HepG2 (cell line): ENCODE measurements at regions not wholly inside any gene's neighbourhood (a gene's known extent, or its start where the extent isn't known, plus 50 kb on each side); places are given as distances from the start of the nearest gene placed in this dataset.

ENCODE experiments used
- ATAC-seq: fragments of 200-7000 bp; cut with Tn5 transposase; 3 replicates; pipeline ENCODE4 v1.9.1; 2020; ENCODE audit warnings: mild to moderate bottlenecking, moderate library complexity
- BruUV-seq: library from RNA; stranded (reverse); fragments of 400-500 nt; replicated peaks from 2 replicates; lab custom pipeline; 2021; lab: Mats Ljungman, UMichigan
- CTCF ChIA-PET: fragments of 300-600 bp; formaldehyde crosslinking; extraction: SDS; loops from one replicate; lab custom pipeline; 2021; ENCODE audit warnings: low total read pairs, inconsistent platforms, low intra/inter-chr PET ratio; lab: Yijun Ruan, JAX
- POLR2A ChIA-PET: fragments of 350-600 bp; sonication (Branson Sonifier 250); formaldehyde crosslinking; loops from one replicate; lab custom pipeline; 2020; ENCODE audit warnings: antibody characterized with exemption, inconsistent platforms; lab: Yijun Ruan, JAX
- DNase-seq: peaks from one replicate; pipeline ENCODE4 v3.0.0-alpha.2; 2015; ENCODE audit warnings: low spot score
- FAIRE-seq: peaks from 3 replicates; lab custom pipeline; 2011; peaks lifted over from hg19 to GRCh38; lab: Jason Lieb, UNC
- H2AFZ ChIP-seq: one replicate; pipeline ENCODE4 v1.6.1; 2011; ENCODE audit warnings: low read length, inconsistent platforms
- H3K27ac ChIP-seq: fragments of 300-600 bp; 3 replicates; pipeline ENCODE4 v1.8.0; 2011; ENCODE audit warnings: mixed run types, mild to moderate bottlenecking, mixed read lengths, low read length, inconsistent platforms; ENCODE audit not compliant: insufficient read depth; ENCODE audit errors: extremely low read length
- H3K27me3 ChIP-seq, 2 experiments: fragments of 200-600 bp in 1 of 2; 2 replicates in 1 of 2; 3 replicates in 1 of 2; pipeline versions ENCODE4 v1.6.0 to v1.8.0; 2011; ENCODE audit warnings: low read length in 2 of 2, mild to moderate bottlenecking in 2 of 2, moderate library complexity in 2 of 2, inconsistent platforms in 1 of 2; ENCODE audit not compliant: insufficient read depth in 2 of 2, control insufficient read depth in 1 of 2
- H3K36me3 ChIP-seq, 2 experiments: fragments of 200-600 bp in 1 of 2; replicated peaks in 1 of 2; 2 replicates in 1 of 2; 3 replicates in 1 of 2; pipeline versions ENCODE4 v1.5.1 to v1.8.0; 2011; ENCODE audit warnings: low read length in 2 of 2, inconsistent platforms in 1 of 2; ENCODE audit not compliant: insufficient read depth in 2 of 2, control insufficient read depth in 1 of 2
- H3K4me1 ChIP-seq: 2 replicates; pipeline ENCODE4 v1.5.1; 2012; ENCODE audit warnings: low read length, inconsistent platforms; ENCODE audit not compliant: insufficient read depth
- H3K4me2 ChIP-seq: 2 replicates; pipeline ENCODE4 v1.6.0; 2011; ENCODE audit warnings: low read depth, low read length, inconsistent platforms
- H3K4me3 ChIP-seq, 3 experiments: fragments of 200-600 bp in 1 of 3; sonication (generic), shearing (Covaris generic) in 1 of 3; replicated peaks in 1 of 3; 2 replicates each; pipeline ENCODE4 v1.5.1; 2011 to 2016; ENCODE audit warnings: low read length in 3 of 3, inconsistent platforms in 2 of 3, low read depth in 2 of 3, mild to moderate bottlenecking in 2 of 3, control low read depth in 1 of 3, mixed read lengths in 1 of 3; ENCODE audit not compliant: insufficient read depth in 1 of 3
- H3K79me2 ChIP-seq: one replicate; pipeline ENCODE4 v1.6.1; 2011; ENCODE audit warnings: low read length, inconsistent platforms; ENCODE audit not compliant: insufficient read depth
- H3K9ac ChIP-seq: 2 replicates; pipeline ENCODE4 v1.6.0; 2011; ENCODE audit warnings: mild to moderate bottlenecking, low read depth, low read length, inconsistent platforms; ENCODE audit not compliant: insufficient read depth
- H3K9me3 ChIP-seq: 2 replicates; pipeline ENCODE4 v1.5.1; 2012; ENCODE audit warnings: mild to moderate bottlenecking, low read length
- H4K20me1 ChIP-seq: 2 replicates; pipeline ENCODE4 v1.6.0; 2011; ENCODE audit warnings: inconsistent platforms, mild to moderate bottlenecking, low read length, moderate library complexity; ENCODE audit not compliant: insufficient read depth
- BHLHE40 ChIP-seq: IDR thresholded peaks from 2 replicates; pipeline ENCODE4 v1.6.1; 2011; ENCODE audit warnings: low read length, improper control_type of control experiment
- CEBPB ChIP-seq: IDR thresholded peaks from 2 replicates; pipeline ENCODE4 v1.6.1; 2011; ENCODE audit warnings: low read depth, low read length, improper control_type of control experiment, borderline replicate concordance
- E2F1 ChIP-seq: sonication (generic); formaldehyde crosslinking; IDR thresholded peaks from 2 replicates; pipeline ENCODE4 v1.5.0; 2020; ENCODE audit warnings: missing genetic modification reagents
- ETS1 ChIP-seq: sonication (generic); formaldehyde crosslinking; IDR thresholded peaks from 2 replicates; pipeline ENCODE4 v1.4.0; 2020; ENCODE audit warnings: missing genetic modification reagents
- HNF4A ChIP-seq: sonication (generic); formaldehyde crosslinking; IDR thresholded peaks from 2 replicates; pipeline ENCODE4 v1.4.0; 2020; ENCODE audit warnings: missing genetic modification reagents
- NCOA5 ChIP-seq: sonication (generic); formaldehyde crosslinking; IDR thresholded peaks from 2 replicates; pipeline ENCODE4 v1.4.0; 2020; ENCODE audit warnings: missing genetic modification reagents
- SALL1 ChIP-seq: sonication (generic); formaldehyde crosslinking; IDR thresholded peaks from 2 replicates; pipeline ENCODE4 v1.8.0; 2022; ENCODE audit warnings: mild to moderate bottlenecking, missing genetic modification reagents
- SIX4 ChIP-seq: sonication (generic); formaldehyde crosslinking; IDR thresholded peaks from 2 replicates; pipeline ENCODE4 v1.4.0; 2020; ENCODE audit warnings: missing genetic modification reagents
- SMARCE1 ChIP-seq: fragments of 450-650 bp; IDR thresholded peaks from 2 replicates; pipeline ENCODE4 v1.6.1; 2017; ENCODE audit warnings: borderline replicate concordance
- SP4 ChIP-seq: sonication (generic); formaldehyde crosslinking; IDR thresholded peaks from 2 replicates; pipeline ENCODE4 v1.8.1; 2023; ENCODE audit warnings: mild to moderate bottlenecking, missing genetic modification reagents
- ZBTB20 ChIP-seq: sonication (generic); formaldehyde crosslinking; IDR thresholded peaks from 2 replicates; pipeline ENCODE4 v1.8.1; 2023; ENCODE audit warnings: missing genetic modification reagents, low read depth, mild to moderate bottlenecking, borderline replicate concordance
- ZBTB8A ChIP-seq: sonication (generic); formaldehyde crosslinking; IDR thresholded peaks from 2 replicates; pipeline ENCODE4 v1.4.0; 2020; ENCODE audit warnings: mild to moderate bottlenecking, low read depth, missing genetic modification reagents, borderline replicate concordance
- ZHX2 ChIP-seq, 2 experiments: sonication (generic) in 1 of 2; formaldehyde crosslinking in 1 of 2; IDR thresholded peaks; 2 replicates each; pipeline versions ENCODE4 v1.6.1 to v1.9.0; 2014 to 2022; ENCODE audit warnings: antibody characterized with exemption in 1 of 2, borderline replicate concordance in 1 of 2, inconsistent platforms in 1 of 2, low read depth in 1 of 2, missing genetic modification reagents in 1 of 2
- ZNF329 ChIP-seq: sonication (generic); formaldehyde crosslinking; IDR thresholded peaks from 2 replicates; pipeline ENCODE4 v1.9.0; 2021; ENCODE audit warnings: low read depth, mild to moderate bottlenecking, missing genetic modification reagents
- ZNF644 ChIP-seq: IDR thresholded peaks from 2 replicates; pipeline ENCODE4 v1.6.1; 2016; ENCODE audit warnings: low read depth
- ZNF841 ChIP-seq: sonication (generic); formaldehyde crosslinking; IDR thresholded peaks from 2 replicates; pipeline ENCODE4 v1.8.1; 2023; ENCODE audit warnings: missing genetic modification reagents, borderline replicate concordance
- ZZZ3 ChIP-seq: sonication (generic); formaldehyde crosslinking; IDR thresholded peaks from 2 replicates; pipeline ENCODE4 v1.4.0; 2020; ENCODE audit warnings: missing genetic modification reagents, mild to moderate bottlenecking, borderline replicate concordance
- WGBS: methylation state at CpG from one replicate; pipeline ENCODE4 v1.1.6; 2017; ENCODE audit warnings: low lambda C conversion rate; 5-methylcytosine and 5-hydroxymethylcytosine counted together
- in situ Hi-C: cut with HindIII; loops from 2 replicates; pipeline ENCODE4 v1.10.0; 2017; ENCODE audit warnings: low pct_unique_long_range_greater_than_20kb; ENCODE audit not compliant: extremely low pct_ligation_motif_present
- intact Hi-C: fragments of 100-400 bp; cut with micrococcal nuclease; formaldehyde crosslinking; loops from one replicate; pipeline ENCODE4 v1.10.0; 2022; ENCODE audit not compliant: unreplicated experiment

- Histone ChIP-seq H4K20me1 (no peaks in the 10 kb centered on the region), H3K79me2 (no peaks in the 10 kb centered on the region), H3K9me3 (no peaks in the 10 kb centered on the region), H3K4me3 (no peak overlapping the region), H3K4me1 (no peaks in the 10 kb centered on the region), H3K27me3 (no peaks in the 10 kb centered on the region), H2AFZ (no peak overlapping the region), H3K27ac (no peak overlapping the region), H3K9ac (no peak overlapping the region), H3K36me3 (no peaks in the 10 kb centered on the region), H3K4me2 (no peak overlapping the region)
- FAIRE-seq: no peak
- ChIA-PET CTCF (no interaction called here), POLR2A (no interaction called here)
- TF ChIP-seq ETS1 (CRISPR knock-in tag) (no peak), SIX4 (CRISPR knock-in tag) (no peak), NCOA5 (CRISPR knock-in tag) (no peak), SMARCE1 (no peak), ZHX2 (IDR thresholded peaks at IDR 0.05; ENCODE audit: low read depth) (no peak), ZHX2 (CRISPR knock-in tag; IDR thresholded peaks at IDR 0.05; ENCODE audit: borderline replicate concordance) (no peak), ZNF841 (CRISPR knock-in tag) (no peak), ZZZ3 (CRISPR knock-in tag) (no peak), HNF4A (CRISPR knock-in tag) (0 out of 2 replicates have a peak, but pooled peaks have one; percentile 19), SALL1 (no peak), ZNF329 (CRISPR knock-in tag) (no peak), ZNF644 (CRISPR knock-in tag) (no peak), SP4 (CRISPR knock-in tag) (no peak), E2F1 (CRISPR knock-in tag) (no peak), CEBPB (peak; percentile 25; the same call in 1 of the 2 replicates), ZBTB20 (no peak), BHLHE40 (peak; percentile 30; the same call in 1 of the 2 replicates), ZBTB8A (CRISPR knock-in tag) (no peak)
- in situ Hi-C loops: no loop called here
- DNase-seq: peak; percentile 3
- intact Hi-C loops: no loop called here
- BruUV-seq: no TSS peak
- no peak; the same call in 2 of the 3 replicates for ATAC-seq
- WGBS: 16% methylated on average over 5 of the region's 5 CpGs
Observed at GRCh38 chr7:51457079-51457478, 140.5 kb upstream of the COBL start.
